Activated naive CD8-positive, alpha-beta T cell treated with anti-CD3 and anti-CD28 coated beads, Interleukin-2, amount 50 U/mL, for 24 hours (primary cell): ENCODE measurements at regions not wholly inside any gene's neighbourhood (a gene's known extent, or its start where the extent isn't known, plus 50 kb on each side); places are given as distances from the start of the nearest gene placed in this dataset.

ENCODE experiments used
- ATAC-seq: fragments of 150-1000 bp; cut with Tn5 transposase; one replicate; pipeline ENCODE4 v1.10.0; 2021
- DNase-seq: peaks from one replicate; pipeline ENCODE4 v3.0.0; 2021
- H3K27ac Mint-ChIP-seq: one replicate; pipeline ENCODE4 v1.8.0; 2021; ENCODE audit warnings: mild to moderate bottlenecking, mixed read lengths
- H3K27me3 Mint-ChIP-seq: one replicate; pipeline ENCODE4 v1.8.0; 2021; ENCODE audit warnings: mixed read lengths
- H3K36me3 Mint-ChIP-seq: one replicate; pipeline ENCODE4 v1.8.0; 2021; ENCODE audit warnings: low read depth, mixed read lengths
- H3K4me1 Mint-ChIP-seq: one replicate; pipeline ENCODE4 v1.8.0; 2021; ENCODE audit warnings: mixed read lengths
- H3K4me3 Mint-ChIP-seq: one replicate; pipeline ENCODE4 v1.8.0; 2021; ENCODE audit warnings: mild to moderate bottlenecking, moderate library complexity, mixed read lengths
- H3K9me3 Mint-ChIP-seq: one replicate; pipeline ENCODE4 v1.8.0; 2021; ENCODE audit warnings: mixed read lengths

GRCh38 chr6:47160702-47161101 lies 118.6 kb upstream of the ADGRF1 start:
- ATAC-seq = no peak
- H3K4me3 Mint-ChIP-seq = no peak overlapping the region
- H3K27ac Mint-ChIP-seq = no peak overlapping the region

GRCh38 chr6:47159763-47160162 lies 117.6 kb upstream of the ADGRF1 start:
- DNase-seq (no peak), ATAC-seq (no peak)
- H3K27ac Mint-ChIP-seq = no peak overlapping the region
- no peaks in the 10 kb centered on the region for H3K4me1 Mint-ChIP-seq
- H3K4me3 Mint-ChIP-seq = no peak overlapping the region
- H3K27me3 Mint-ChIP-seq = no peaks in the 10 kb centered on the region
- H3K36me3 Mint-ChIP-seq = no peaks in the 10 kb centered on the region
- H3K9me3 Mint-ChIP-seq = no peaks in the 10 kb centered on the region

More at GRCh38 chr6:47160702-47161101, 118.6 kb upstream of the ADGRF1 start:
- Mint-ChIP-seq H3K27me3 (no peaks in the 10 kb centered on the region), H3K4me1 (no peaks in the 10 kb centered on the region), H3K9me3 (no peaks in the 10 kb centered on the region), H3K36me3 (no peaks in the 10 kb centered on the region)
- DNase-seq = no peak

GRCh38 chr6:47157653-47158219 lies 115.6 kb upstream of the ADGRF1 start:
- H3K36me3 Mint-ChIP-seq = no peaks in the 10 kb centered on the region
- no peak overlapping the region for H3K27ac Mint-ChIP-seq
- H3K4me1 Mint-ChIP-seq = no peaks in the 10 kb centered on the region
- no peaks in the 10 kb centered on the region for H3K27me3 Mint-ChIP-seq
- DNase-seq (no peak), ATAC-seq (no peak)
- no peaks in the 10 kb centered on the region for H3K9me3 Mint-ChIP-seq
- no peak overlapping the region for H3K4me3 Mint-ChIP-seq

GRCh38 chr6:47157063-47157462 lies 114.9 kb upstream of the ADGRF1 start:
- Mint-ChIP-seq H3K27me3 (no peaks in the 10 kb centered on the region), H3K9me3 (no peaks in the 10 kb centered on the region), H3K4me3 (no peak overlapping the region), H3K27ac (no peak overlapping the region), H3K4me1 (no peaks in the 10 kb centered on the region), H3K36me3 (no peaks in the 10 kb centered on the region)
- DNase-seq (no peak), ATAC-seq (no peak)

- no peaks in the 10 kb centered on the region for H3K9me3 Mint-ChIP-seq
- H3K36me3 Mint-ChIP-seq = no peaks in the 10 kb centered on the region
- H3K27me3 Mint-ChIP-seq = peaks cover 3% of the 10 kb centered on the region
- ATAC-seq (no peak), DNase-seq (no peak)
- H3K4me3 Mint-ChIP-seq = no peak overlapping the region
- no peaks in the 10 kb centered on the region for H3K4me1 Mint-ChIP-seq
- no peak overlapping the region for H3K27ac Mint-ChIP-seq
Measured at GRCh38 chr6:47156196-47156595, 114.1 kb upstream of the ADGRF1 start.

- DNase-seq = no peak
- H3K4me3 Mint-ChIP-seq = no peak overlapping the region
- no peak overlapping the region for H3K27ac Mint-ChIP-seq
- no peaks in the 10 kb centered on the region for H3K4me1 Mint-ChIP-seq
- no peak for ATAC-seq
- H3K9me3 Mint-ChIP-seq = no peaks in the 10 kb centered on the region
- H3K36me3 Mint-ChIP-seq = no peaks in the 10 kb centered on the region
- peaks cover 3% of the 10 kb centered on the region for H3K27me3 Mint-ChIP-seq
Measured at GRCh38 chr6:47153404-47153755, 111.2 kb upstream of the ADGRF1 start.

GRCh38 chr6:47152666-47153403 lies 110.7 kb upstream of the ADGRF1 start:
- H3K27ac Mint-ChIP-seq = no peak overlapping the region
- no peaks in the 10 kb centered on the region for H3K9me3 Mint-ChIP-seq
- peaks cover 6% of the 10 kb centered on the region for H3K27me3 Mint-ChIP-seq
- ATAC-seq (no peak), DNase-seq (no peak)
- no peak overlapping the region for H3K4me3 Mint-ChIP-seq
- H3K4me1 Mint-ChIP-seq = no peaks in the 10 kb centered on the region
- H3K36me3 Mint-ChIP-seq = no peaks in the 10 kb centered on the region

- no peak for ATAC-seq
- Mint-ChIP-seq H3K9me3 (no peaks in the 10 kb centered on the region), H3K4me3 (no peak overlapping the region), H3K27ac (no peak overlapping the region), H3K27me3 (peaks cover 6% of the 10 kb centered on the region), H3K36me3 (no peaks in the 10 kb centered on the region), H3K4me1 (no peaks in the 10 kb centered on the region)
- DNase-seq = no peak
Measured at GRCh38 chr6:47151232-47151898, 109.2 kb upstream of the ADGRF1 start.

GRCh38 chr6:47149554-47149953 lies 107.4 kb upstream of the ADGRF1 start:
- ATAC-seq = no peak
- Mint-ChIP-seq H3K27me3 (peaks cover 6% of the 10 kb centered on the region), H3K4me1 (no peaks in the 10 kb centered on the region), H3K9me3 (no peaks in the 10 kb centered on the region), H3K27ac (no peak overlapping the region), H3K4me3 (no peak overlapping the region), H3K36me3 (no peaks in the 10 kb centered on the region)
- DNase-seq = no peak

- DNase-seq (no peak), ATAC-seq (no peak)
- no peak overlapping the region for H3K4me3 Mint-ChIP-seq
- no peaks in the 10 kb centered on the region for H3K36me3 Mint-ChIP-seq
- no peak overlapping the region for H3K27ac Mint-ChIP-seq
- H3K27me3 Mint-ChIP-seq = peaks cover 6% of the 10 kb centered on the region
- H3K9me3 Mint-ChIP-seq = peaks cover under 1% of the 10 kb centered on the region
- H3K4me1 Mint-ChIP-seq = no peaks in the 10 kb centered on the region
Measured at GRCh38 chr6:47149066-47149465, 106.9 kb upstream of the ADGRF1 start.

GRCh38 chr6:47147836-47148344 lies 105.8 kb upstream of the ADGRF1 start:
- Mint-ChIP-seq H3K9me3 (peaks cover 3% of the 10 kb centered on the region), H3K27me3 (peaks cover 8% of the 10 kb centered on the region), H3K4me3 (no peak overlapping the region), H3K36me3 (no peaks in the 10 kb centered on the region), H3K27ac (no peak overlapping the region), H3K4me1 (no peaks in the 10 kb centered on the region)
- no peak for ATAC-seq
- DNase-seq = no peak

GRCh38 chr6:47147175-47147727 lies 105.1 kb upstream of the ADGRF1 start:
- H3K27ac Mint-ChIP-seq = no peak overlapping the region
- H3K4me1 Mint-ChIP-seq = no peaks in the 10 kb centered on the region
- H3K9me3 Mint-ChIP-seq = peaks cover 3% of the 10 kb centered on the region
- no peak overlapping the region for H3K4me3 Mint-ChIP-seq
- peaks cover 8% of the 10 kb centered on the region for H3K27me3 Mint-ChIP-seq
- ATAC-seq = no peak
- H3K36me3 Mint-ChIP-seq = no peaks in the 10 kb centered on the region
- DNase-seq = no peak

GRCh38 chr6:47146431-47147174 lies 104.5 kb upstream of the ADGRF1 start:
- DNase-seq = no peak
- no peak overlapping the region for H3K4me3 Mint-ChIP-seq
- no peaks in the 10 kb centered on the region for H3K36me3 Mint-ChIP-seq
- no peaks in the 10 kb centered on the region for H3K4me1 Mint-ChIP-seq
- H3K27ac Mint-ChIP-seq = no peak overlapping the region
- H3K9me3 Mint-ChIP-seq = peaks cover 3% of the 10 kb centered on the region
- H3K27me3 Mint-ChIP-seq = peaks cover 8% of the 10 kb centered on the region
- no peak for ATAC-seq

- H3K9me3 Mint-ChIP-seq = peaks cover 3% of the 10 kb centered on the region
- H3K4me1 Mint-ChIP-seq = no peaks in the 10 kb centered on the region
- peaks cover 5% of the 10 kb centered on the region for H3K27me3 Mint-ChIP-seq
- no peak overlapping the region for H3K4me3 Mint-ChIP-seq
- H3K27ac Mint-ChIP-seq = no peak overlapping the region
- DNase-seq (no peak), ATAC-seq (no peak)
- H3K36me3 Mint-ChIP-seq = no peaks in the 10 kb centered on the region
Measured at GRCh38 chr6:47145212-47145611, 103.1 kb upstream of the ADGRF1 start.
